HEK293 (cell line): ENCODE measurements at regions not wholly inside any gene's neighbourhood (a gene's known extent, or its start where the extent isn't known, plus 50 kb on each side); places are given as distances from the start of the nearest gene placed in this dataset.

ENCODE experiments used
- CTCF ChIA-PET: fragments of 350-600 bp; formaldehyde crosslinking; extraction: SDS; loops from one replicate; lab custom pipeline; 2021; ENCODE audit warnings: antibody characterized with exemption; lab: Yijun Ruan, JAX
- POLR2A ChIA-PET: fragments of 300-600 bp; formaldehyde crosslinking; extraction: SDS; loops from one replicate; lab custom pipeline; 2020; ENCODE audit warnings: antibody characterized with exemption, inconsistent platforms; lab: Yijun Ruan, JAX
- H3K27ac ChIP-seq: fragments of 200-500 bp; sonication (Bioruptor generic); 2 replicates; pipeline ENCODE4 v1.5.1; 2014; ENCODE audit warnings: low read depth, low read length, control low read depth, inconsistent platforms; ENCODE audit errors: extremely low read depth
- H3K36me3 ChIP-seq, 2 experiments: fragments of 200-500 bp in 1 of 2; sonication (Bioruptor generic) in 1 of 2; 1 replicate in 1 of 2; 2 replicates in 1 of 2; pipeline ENCODE4 v1.5.1; 2014 to 2017; ENCODE audit warnings: inconsistent platforms in 2 of 2, low read length in 2 of 2; ENCODE audit not compliant: control insufficient read depth in 2 of 2, insufficient read depth in 1 of 2
- H3K4me1 ChIP-seq: fragments of 200-500 bp; sonication (Bioruptor generic); 2 replicates; pipeline ENCODE4 v1.5.1; 2014; ENCODE audit warnings: mild to moderate bottlenecking, low read length, inconsistent platforms; ENCODE audit not compliant: control insufficient read depth, insufficient read depth
- H3K4me3 ChIP-seq: 2 replicates; pipeline ENCODE4 v1.5.1; 2011; ENCODE audit warnings: low read depth, mild to moderate bottlenecking, control low read depth, low read length, moderate library complexity
- H3K9me3 ChIP-seq: fragments of 200-500 bp; sonication (Bioruptor generic); 2 replicates; pipeline ENCODE4 v1.5.1; 2014; ENCODE audit warnings: low read depth, low read length, inconsistent platforms; ENCODE audit not compliant: control insufficient read depth, insufficient read depth
- BCL6B ChIP-seq: fragments of 450-650 bp; formaldehyde crosslinking; IDR thresholded peaks from 2 replicates; pipeline ENCODE4 v1.5.1; 2017; ENCODE audit warnings: missing biosample characterization, missing genetic modification characterization
- CTCF ChIP-seq: fragments of 450-650 bp; formaldehyde crosslinking; IDR thresholded peaks from 2 replicates; pipeline ENCODE4 v1.5.1; 2016; ENCODE audit warnings: missing biosample characterization, missing genetic modification characterization
- OSR2 ChIP-seq: fragments of 450-650 bp; formaldehyde crosslinking; IDR thresholded peaks from 2 replicates; pipeline ENCODE4 v1.5.1; 2016; ENCODE audit warnings: missing biosample characterization, missing genetic modification characterization
- REPIN1 ChIP-seq: fragments of 450-650 bp; formaldehyde crosslinking; IDR thresholded peaks from 2 replicates; pipeline ENCODE4 v1.5.1; 2017; ENCODE audit warnings: missing biosample characterization, missing genetic modification characterization, low read depth
- SALL2 ChIP-seq: fragments of 450-650 bp; formaldehyde crosslinking; IDR thresholded peaks from 2 replicates; pipeline ENCODE4 v1.5.0; 2017; ENCODE audit warnings: missing biosample characterization, mild to moderate bottlenecking, missing genetic modification characterization, borderline replicate concordance
- SCRT1 ChIP-seq: fragments of 450-650 bp; formaldehyde crosslinking; IDR thresholded peaks from 2 replicates; pipeline ENCODE4 v1.5.1; 2016; ENCODE audit warnings: missing biosample characterization, missing genetic modification characterization, borderline replicate concordance
- ZNF169 ChIP-seq: fragments of 450-650 bp; formaldehyde crosslinking; IDR thresholded peaks from 2 replicates; pipeline ENCODE4 v1.5.1; 2016; ENCODE audit warnings: missing biosample characterization, missing genetic modification characterization
- ZNF211 ChIP-seq: fragments of 450-650 bp; formaldehyde crosslinking; IDR thresholded peaks from 2 replicates; pipeline ENCODE4 v1.5.1; 2016; ENCODE audit warnings: low read depth, missing biosample characterization, missing genetic modification characterization
- ZNF26 ChIP-seq: fragments of 450-650 bp; formaldehyde crosslinking; IDR thresholded peaks from 2 replicates; pipeline ENCODE4 v1.5.1; 2016; ENCODE audit warnings: missing biosample characterization, missing genetic modification characterization
- ZNF311 ChIP-seq: fragments of 450-650 bp; formaldehyde crosslinking; IDR thresholded peaks from 2 replicates; pipeline ENCODE4 v1.5.1; 2017; ENCODE audit warnings: missing biosample characterization, missing genetic modification characterization, borderline replicate concordance
- ZNF324 ChIP-seq: fragments of 450-650 bp; formaldehyde crosslinking; IDR thresholded peaks from 2 replicates; pipeline ENCODE4 v1.5.1; 2016; ENCODE audit warnings: missing biosample characterization, missing genetic modification characterization
- ZNF366 ChIP-seq: fragments of 450-650 bp; formaldehyde crosslinking; conservative IDR thresholded peaks from 2 replicates; pipeline ENCODE4 v1.5.1; 2016; ENCODE audit warnings: missing biosample characterization, missing genetic modification characterization
- ZNF398 ChIP-seq: fragments of 450-650 bp; formaldehyde crosslinking; IDR thresholded peaks from 2 replicates; pipeline ENCODE4 v1.5.1; 2017; ENCODE audit warnings: missing biosample characterization, missing genetic modification characterization
- ZNF514 ChIP-seq: fragments of 450-650 bp; formaldehyde crosslinking; IDR thresholded peaks from 2 replicates; pipeline ENCODE4 v1.5.1; 2016; ENCODE audit warnings: missing biosample characterization, missing genetic modification characterization
- ZNF521 ChIP-seq: fragments of 450-650 bp; formaldehyde crosslinking; IDR thresholded peaks from 2 replicates; pipeline ENCODE4 v1.5.1; 2017; ENCODE audit warnings: missing biosample characterization, mild to moderate bottlenecking, missing genetic modification characterization
- ZNF544 ChIP-seq: fragments of 450-650 bp; formaldehyde crosslinking; IDR thresholded peaks from 2 replicates; pipeline ENCODE4 v1.5.0; 2017; ENCODE audit warnings: missing biosample characterization, missing genetic modification characterization
- ZNF596 ChIP-seq: fragments of 450-650 bp; IDR thresholded peaks from 2 replicates; pipeline ENCODE4 v1.5.0; 2018; ENCODE audit warnings: missing biosample characterization, mild to moderate bottlenecking, missing genetic modification characterization, moderate library complexity
- ZNF658 ChIP-seq: fragments of 450-650 bp; formaldehyde crosslinking; IDR thresholded peaks from 2 replicates; pipeline ENCODE4; 2016; ENCODE audit warnings: missing biosample characterization, missing genetic modification characterization
- ZNF664 ChIP-seq: fragments of 450-650 bp; formaldehyde crosslinking; IDR thresholded peaks from 2 replicates; pipeline ENCODE4 v1.5.1; 2016; ENCODE audit warnings: missing biosample characterization, missing genetic modification characterization
- ZNF776 ChIP-seq: fragments of 450-650 bp; formaldehyde crosslinking; IDR thresholded peaks from 2 replicates; pipeline ENCODE4 v1.5.0; 2017; ENCODE audit warnings: missing biosample characterization, missing genetic modification characterization, borderline replicate concordance
- ZSCAN16 ChIP-seq: fragments of 450-650 bp; formaldehyde crosslinking; IDR thresholded peaks from 2 replicates; pipeline ENCODE4 v1.5.1; 2016; ENCODE audit warnings: missing biosample characterization, missing genetic modification characterization

- H3K4me1 ChIP-seq, result no peaks in the 10 kb centered on the region
- TF ChIP-seq ZNF366 (tag by site-specific recombination), result no peak
- TF ChIP-seq BCL6B (tag by site-specific recombination), result no peak
- TF ChIP-seq ZNF311 (tag by site-specific recombination), result no peak
- TF ChIP-seq ZNF664 (tag by site-specific recombination), result no peak
- TF ChIP-seq REPIN1 (tag by site-specific recombination), result no peak
- TF ChIP-seq ZNF544, result no peak
- no peak for TF ChIP-seq ZNF514 (tag by site-specific recombination)
- TF ChIP-seq ZNF324 (tag by site-specific recombination), result no peak
- TF ChIP-seq ZNF596 (tag by site-specific recombination), result no peak
- TF ChIP-seq ZNF521 (tag by site-specific recombination), result no peak
- TF ChIP-seq, all 188 proteins: peak for 0
- no peak overlapping the region for H3K4me3 ChIP-seq
- H3K27ac ChIP-seq, result no peak overlapping the region
- H3K9me3 ChIP-seq, result no peaks in the 10 kb centered on the region
- H3K36me3 ChIP-seq, result no peaks in the 10 kb centered on the region
- ChIA-PET CTCF (no interaction called here), POLR2A (no interaction called here)
These were observed 864.9 kb upstream of the ZWINT start for GRCh38 chr10:57225920-57226319.

- POLR2A ChIA-PET, result no interaction called here
- Histone ChIP-seq H3K36me3 (no peaks in the 10 kb centered on the region), H3K4me3 (no peak overlapping the region)
- TF ChIP-seq ZNF26 (tag by site-specific recombination), result no peak
- no peak for TF ChIP-seq ZNF544
- TF ChIP-seq SCRT1, result no peak
- no peak for TF ChIP-seq ZNF776
- TF ChIP-seq, all 188 proteins: peak for 0
- Histone ChIP-seq H3K4me1 (no peaks in the 10 kb centered on the region), H3K9me3 (no peaks in the 10 kb centered on the region), H3K27ac (no peak overlapping the region)
- CTCF ChIA-PET, result no interaction called here
These were observed 863.8 kb upstream of the ZWINT start for GRCh38 chr10:57224811-57225210.

- Histone ChIP-seq H3K36me3 (no peaks in the 10 kb centered on the region), H3K4me3 (no peak overlapping the region), H3K27ac (no peak overlapping the region), H3K9me3 (no peaks in the 10 kb centered on the region), H3K4me1 (no peaks in the 10 kb centered on the region)
- ChIA-PET CTCF (no interaction called here), POLR2A (no interaction called here)
- TF ChIP-seq ZNF211 (tag by site-specific recombination) (no peak), ZNF169 (tag by site-specific recombination) (no peak), ZSCAN16 (tag by site-specific recombination) (no peak), CTCF (tag by site-specific recombination) (no peak), OSR2 (tag by site-specific recombination) (no peak), BCL6B (tag by site-specific recombination) (no peak), SALL2 (tag by site-specific recombination) (no peak), ZNF398 (tag by site-specific recombination) (no peak), ZNF658 (tag by site-specific recombination) (no peak), ZNF664 (tag by site-specific recombination) (no peak)
These were observed 861.5 kb upstream of the ZWINT start for GRCh38 chr10:57222603-57223002.
